GM12878 (cell line): ENCODE measurements at regions not wholly inside any gene's neighbourhood (a gene's known extent, or its start where the extent isn't known, plus 50 kb on each side); places are given as distances from the start of the nearest gene placed in this dataset.

ENCODE experiments used
- ATAC-seq: fragments of 200-7000 bp; cut with Tn5 transposase; 3 replicates; pipeline ENCODE4 v1.9.1; 2020; ENCODE audit warnings: mild to moderate bottlenecking, moderate library complexity
- BruUV-seq: library from RNA; stranded (reverse); fragments of 400-500 nt; replicated peaks from 2 replicates; lab custom pipeline; 2021; lab: Mats Ljungman, UMichigan
- CTCF ChIA-PET: fragments of 300-600 bp; sonication (Branson Sonifier 250); formaldehyde crosslinking; extraction: SDS; loops from one replicate; lab custom pipeline; 2021; ENCODE audit warnings: inconsistent platforms; lab: Yijun Ruan, JAX
- POLR2A ChIA-PET: fragments of 350-600 bp; formaldehyde crosslinking; extraction: SDS; loops from one replicate; lab custom pipeline; 2021; ENCODE audit warnings: inconsistent platforms; lab: Charles Lee
- RAD21 ChIA-PET: fragments of 300-600 bp; sonication (Branson Sonifier 250); formaldehyde crosslinking; loops from one replicate; lab custom pipeline; 2023; ENCODE audit warnings: antibody characterized with exemption; ENCODE audit not compliant: unreplicated experiment; lab: Charles Lee
- SMC1A ChIA-PET: fragments of 300-600 bp; sonication (Branson Sonifier 250); formaldehyde crosslinking; loops from one replicate; lab custom pipeline; 2023; ENCODE audit not compliant: unreplicated experiment, uncharacterized antibody; lab: Charles Lee
- DNase-seq: peaks from one replicate; pipeline ENCODE4 v3.0.0-alpha.2; 2011; ENCODE audit warnings: low read depth, low spot score
- FAIRE-seq: peaks from 3 replicates; lab custom pipeline; 2011; peaks lifted over from hg19 to GRCh38; lab: Jason Lieb, UNC
- H2AFZ ChIP-seq: 2 replicates; pipeline ENCODE4 v1.6.0; 2011; ENCODE audit warnings: low read depth, low read length, control low read depth; ENCODE audit not compliant: control insufficient read depth
- H3K27ac ChIP-seq: 2 replicates; pipeline ENCODE4 v1.5.1; 2011; ENCODE audit warnings: control low read depth; ENCODE audit not compliant: control insufficient read depth, insufficient read depth
- H3K27me3 ChIP-seq, 2 experiments: replicated peaks in 1 of 2; 2 replicates each; pipeline versions ENCODE4 v1.6.0 to v1.6.1; 2011; ENCODE audit warnings: low read length in 1 of 2; ENCODE audit not compliant: control insufficient read depth in 2 of 2, insufficient read depth in 2 of 2
- H3K36me3 ChIP-seq, 2 experiments: 2 replicates each; pipeline ENCODE4 v1.5.1; 2011; ENCODE audit warnings: low read length in 1 of 2; ENCODE audit not compliant: control insufficient read depth in 2 of 2, insufficient read depth in 2 of 2
- H3K4me1 ChIP-seq: 2 replicates; pipeline ENCODE4 v1.6.1; 2011; ENCODE audit warnings: mild to moderate bottlenecking, low read length, moderate library complexity, mixed read lengths; ENCODE audit not compliant: control insufficient read depth, insufficient read depth
- H3K4me2 ChIP-seq: 2 replicates; pipeline ENCODE4 v1.6.0; 2011; ENCODE audit warnings: control low read depth; ENCODE audit not compliant: control insufficient read depth, insufficient read depth
- H3K4me3 ChIP-seq: fragments of 200-600 bp; sonication (generic); 2 replicates; pipeline ENCODE4 v1.5.1; 2016
- H3K79me2 ChIP-seq: 2 replicates; pipeline ENCODE4 v1.6.0; 2011; ENCODE audit warnings: low read length; ENCODE audit not compliant: control insufficient read depth, insufficient read depth
- H3K9ac ChIP-seq: 2 replicates; pipeline ENCODE4 v1.8.0; 2011; ENCODE audit warnings: low read length, control low read depth, mixed read lengths; ENCODE audit not compliant: control insufficient read depth, insufficient read depth
- H3K9me3 ChIP-seq: replicated peaks from 3 replicates; pipeline ENCODE4 v1.5.1; 2011; ENCODE audit warnings: mild to moderate bottlenecking, low read length; ENCODE audit not compliant: control insufficient read depth, insufficient read depth
- H4K20me1 ChIP-seq: 2 replicates; pipeline ENCODE4 v1.6.0; 2011; ENCODE audit not compliant: control insufficient read depth, insufficient read depth
- EED ChIP-seq: sonication (generic); IDR thresholded peaks from 2 replicates; pipeline ENCODE4 v1.6.1; 2016; ENCODE audit warnings: antibody characterized with exemption, low read depth
- ESRRA ChIP-seq: IDR thresholded peaks from 2 replicates; pipeline ENCODE4 v1.6.1; 2012; ENCODE audit warnings: mild to moderate bottlenecking, low read length, improper control_type of control experiment
- FOS ChIP-seq: IDR thresholded peaks from 3 replicates; pipeline ENCODE4 v1.6.1; 2011; ENCODE audit warnings: borderline replicate concordance; ENCODE audit not compliant: insufficient read length; ENCODE audit errors: extremely low read depth
- FOXM1 ChIP-seq: IDR thresholded peaks from 2 replicates; pipeline ENCODE4 v1.6.1; 2012; ENCODE audit warnings: low read depth, mild to moderate bottlenecking, inconsistent platforms, low read length, moderate library complexity
- LARP7 ChIP-seq: fragments of 450-650 bp; IDR thresholded peaks from 2 replicates; pipeline ENCODE4 v1.6.1; 2017; ENCODE audit warnings: mild to moderate bottlenecking
- MEF2B ChIP-seq: fragments of 450-650 bp; IDR thresholded peaks from 2 replicates; pipeline ENCODE4 v1.6.1; 2018; ENCODE audit warnings: mild to moderate bottlenecking, moderate library complexity; ENCODE audit not compliant: partially characterized antibody, poor library complexity, severe bottlenecking
- MTA2 ChIP-seq: fragments of 450-650 bp; IDR thresholded peaks from 2 replicates; pipeline ENCODE4 v1.6.1; 2016; ENCODE audit warnings: low read depth, mild to moderate bottlenecking, moderate library complexity
- NR2C2 ChIP-seq: IDR thresholded peaks from 2 replicates; pipeline ENCODE4 v1.6.1; 2011; ENCODE audit warnings: borderline replicate concordance, low read depth; ENCODE audit not compliant: control insufficient read depth, insufficient read length
- PML ChIP-seq: IDR thresholded peaks from 2 replicates; pipeline ENCODE4 v1.6.1; 2012; ENCODE audit warnings: low read length, inconsistent platforms
- RAD21 ChIP-seq: IDR thresholded peaks from 2 replicates; pipeline ENCODE4 v1.6.1; 2011; ENCODE audit warnings: mild to moderate bottlenecking, low read depth, low read length, moderate library complexity; ENCODE audit not compliant: insufficient read depth
- SMAD5 ChIP-seq: IDR thresholded peaks from 2 replicates; pipeline ENCODE4 v1.6.1; 2016; ENCODE audit warnings: antibody characterized with exemption, low read depth
- SRF ChIP-seq, 2 experiments: IDR thresholded peaks; 2 replicates each; pipeline ENCODE4 v1.6.1; 2011; ENCODE audit warnings: low read depth in 2 of 2, low read length in 2 of 2, mild to moderate bottlenecking in 1 of 2, moderate library complexity in 1 of 2
- in situ Hi-C: fragments of 300-500 bp; cut with MboI; formaldehyde crosslinking; loops from 9 replicates; pipeline ENCODE4 v1.14.3; 2018; ENCODE audit warnings: mixed read lengths
- intact Hi-C: fragments of 100-400 bp; cut with micrococcal nuclease; formaldehyde crosslinking; loops from one replicate; pipeline ENCODE4 v1.14.2; 2022; ENCODE audit not compliant: unreplicated experiment
- TF ChIP-seq, protein P1 (sequence below): fragments of 450-650 bp; IDR thresholded peaks from 2 replicates; pipeline ENCODE4 v1.6.1; 2017; ENCODE audit warnings: mild to moderate bottlenecking
- TF ChIP-seq, protein P2 (sequence below): fragments of 450-650 bp; IDR thresholded peaks from 2 replicates; pipeline ENCODE4 v1.6.1; 2017; ENCODE audit warnings: antibody characterized with exemption, mild to moderate bottlenecking, moderate library complexity
- TF ChIP-seq, protein P3 (sequence below): fragments of 450-650 bp; IDR thresholded peaks from 2 replicates; pipeline ENCODE4 v1.6.1; 2017; ENCODE audit warnings: mild to moderate bottlenecking, low read depth, inconsistent platforms; ENCODE audit not compliant: poor library complexity, severe bottlenecking

DNA sequence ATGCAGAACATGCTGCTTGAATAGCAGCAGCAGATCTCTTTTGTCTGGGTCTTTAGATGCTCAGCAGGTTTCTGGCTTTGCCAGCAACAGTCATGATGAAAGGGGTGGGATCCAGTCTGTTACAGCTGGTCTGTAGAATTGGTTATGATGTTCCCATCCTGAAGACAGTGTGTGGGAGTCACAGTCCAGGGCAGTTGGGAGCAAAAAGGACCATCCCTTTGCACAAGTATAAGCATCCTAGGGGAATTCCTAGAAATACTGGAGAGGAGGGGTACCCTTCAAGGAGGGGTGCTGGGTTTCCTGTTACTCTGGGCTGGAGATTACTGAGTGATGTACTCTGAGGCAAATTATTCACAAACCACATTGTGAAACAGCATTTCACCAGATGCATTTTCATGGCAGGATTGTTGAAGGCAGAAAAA, 119.9 kb upstream of the RND3 start (continued):
- no peak for TF ChIP-seq SRF (IDR thresholded peaks at IDR 0.05; ENCODE audit: low read depth in 2 of 2, low read length in 2 of 2)
- no peak for TF ChIP-seq MTA2
- no peak for TF ChIP-seq FOXM1
- no peak for TF ChIP-seq MEF2B
- TF ChIP-seq SMAD5, result no peak
- no peak for TF ChIP-seq ESRRA
- TF ChIP-seq, protein P1, sequence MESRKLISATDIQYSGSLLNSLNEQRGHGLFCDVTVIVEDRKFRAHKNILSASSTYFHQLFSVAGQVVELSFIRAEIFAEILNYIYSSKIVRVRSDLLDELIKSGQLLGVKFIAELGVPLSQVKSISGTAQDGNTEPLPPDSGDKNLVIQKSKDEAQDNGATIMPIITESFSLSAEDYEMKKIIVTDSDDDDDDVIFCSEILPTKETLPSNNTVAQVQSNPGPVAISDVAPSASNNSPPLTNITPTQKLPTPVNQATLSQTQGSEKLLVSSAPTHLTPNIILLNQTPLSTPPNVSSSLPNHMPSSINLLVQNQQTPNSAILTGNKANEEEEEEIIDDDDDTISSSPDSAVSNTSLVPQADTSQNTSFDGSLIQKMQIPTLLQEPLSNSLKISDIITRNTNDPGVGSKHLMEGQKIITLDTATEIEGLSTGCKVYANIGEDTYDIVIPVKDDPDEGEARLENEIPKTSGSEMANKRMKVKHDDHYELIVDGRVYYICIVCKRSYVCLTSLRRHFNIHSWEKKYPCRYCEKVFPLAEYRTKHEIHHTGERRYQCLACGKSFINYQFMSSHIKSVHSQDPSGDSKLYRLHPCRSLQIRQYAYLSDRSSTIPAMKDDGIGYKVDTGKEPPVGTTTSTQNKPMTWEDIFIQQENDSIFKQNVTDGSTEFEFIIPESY, result no peak
- TF ChIP-seq, all 136 proteins: peak for 0

DNA sequence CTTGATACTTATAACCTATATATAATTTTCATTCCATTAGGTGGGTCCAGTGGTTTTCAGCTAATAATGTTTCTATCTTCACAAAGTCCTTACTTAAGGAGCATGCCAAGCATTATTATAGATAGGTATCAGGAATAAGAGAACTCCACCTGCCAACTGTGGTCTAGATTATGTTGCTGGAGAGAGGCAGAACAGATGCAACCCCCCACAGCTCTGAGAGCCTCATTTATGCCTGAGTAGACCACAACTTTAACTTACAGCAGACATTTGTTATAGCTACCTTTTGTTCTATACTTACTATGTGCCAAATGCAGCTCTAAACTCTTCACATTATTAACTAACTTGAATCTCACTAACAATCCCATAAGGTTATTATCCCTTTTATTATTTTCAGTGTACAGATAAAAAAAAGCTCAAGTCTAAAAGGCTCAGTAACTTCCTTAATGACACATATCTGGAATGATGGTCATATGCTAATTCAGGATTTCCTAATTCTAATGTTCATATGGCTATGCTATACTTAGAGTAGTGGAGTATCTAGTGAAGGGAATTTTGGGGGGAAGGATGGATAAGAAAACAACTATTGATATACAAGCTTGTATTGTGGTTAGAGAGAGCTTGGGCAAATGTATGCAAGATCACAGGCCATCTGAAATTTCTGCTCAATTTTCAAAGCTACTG, 119.1 kb upstream of the RND3 start:
- H3K4me1 ChIP-seq, result no peaks in the 10 kb centered on the region
- no peak overlapping the region for H3K9ac ChIP-seq
- DNase-seq, result no peak
- H3K79me2 ChIP-seq, result no peaks in the 10 kb centered on the region
- intact Hi-C loops (no loop called here), in situ Hi-C loops (no loop called here)
- no peak for TF ChIP-seq PML
- TF ChIP-seq EED, result no peak
- TF ChIP-seq NR2C2, result no peak
- TF ChIP-seq RAD21, result no peak
- TF ChIP-seq, protein P2, sequence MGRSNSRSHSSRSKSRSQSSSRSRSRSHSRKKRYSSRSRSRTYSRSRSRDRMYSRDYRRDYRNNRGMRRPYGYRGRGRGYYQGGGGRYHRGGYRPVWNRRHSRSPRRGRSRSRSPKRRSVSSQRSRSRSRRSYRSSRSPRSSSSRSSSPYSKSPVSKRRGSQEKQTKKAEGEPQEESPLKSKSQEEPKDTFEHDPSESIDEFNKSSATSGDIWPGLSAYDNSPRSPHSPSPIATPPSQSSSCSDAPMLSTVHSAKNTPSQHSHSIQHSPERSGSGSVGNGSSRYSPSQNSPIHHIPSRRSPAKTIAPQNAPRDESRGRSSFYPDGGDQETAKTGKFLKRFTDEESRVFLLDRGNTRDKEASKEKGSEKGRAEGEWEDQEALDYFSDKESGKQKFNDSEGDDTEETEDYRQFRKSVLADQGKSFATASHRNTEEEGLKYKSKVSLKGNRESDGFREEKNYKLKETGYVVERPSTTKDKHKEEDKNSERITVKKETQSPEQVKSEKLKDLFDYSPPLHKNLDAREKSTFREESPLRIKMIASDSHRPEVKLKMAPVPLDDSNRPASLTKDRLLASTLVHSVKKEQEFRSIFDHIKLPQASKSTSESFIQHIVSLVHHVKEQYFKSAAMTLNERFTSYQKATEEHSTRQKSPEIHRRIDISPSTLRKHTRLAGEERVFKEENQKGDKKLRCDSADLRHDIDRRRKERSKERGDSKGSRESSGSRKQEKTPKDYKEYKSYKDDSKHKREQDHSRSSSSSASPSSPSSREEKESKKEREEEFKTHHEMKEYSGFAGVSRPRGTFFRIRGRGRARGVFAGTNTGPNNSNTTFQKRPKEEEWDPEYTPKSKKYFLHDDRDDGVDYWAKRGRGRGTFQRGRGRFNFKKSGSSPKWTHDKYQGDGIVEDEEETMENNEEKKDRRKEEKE, result no peak
- TF ChIP-seq FOS, result no peak
- TF ChIP-seq LARP7, result no peak
- TF ChIP-seq, protein P3, sequence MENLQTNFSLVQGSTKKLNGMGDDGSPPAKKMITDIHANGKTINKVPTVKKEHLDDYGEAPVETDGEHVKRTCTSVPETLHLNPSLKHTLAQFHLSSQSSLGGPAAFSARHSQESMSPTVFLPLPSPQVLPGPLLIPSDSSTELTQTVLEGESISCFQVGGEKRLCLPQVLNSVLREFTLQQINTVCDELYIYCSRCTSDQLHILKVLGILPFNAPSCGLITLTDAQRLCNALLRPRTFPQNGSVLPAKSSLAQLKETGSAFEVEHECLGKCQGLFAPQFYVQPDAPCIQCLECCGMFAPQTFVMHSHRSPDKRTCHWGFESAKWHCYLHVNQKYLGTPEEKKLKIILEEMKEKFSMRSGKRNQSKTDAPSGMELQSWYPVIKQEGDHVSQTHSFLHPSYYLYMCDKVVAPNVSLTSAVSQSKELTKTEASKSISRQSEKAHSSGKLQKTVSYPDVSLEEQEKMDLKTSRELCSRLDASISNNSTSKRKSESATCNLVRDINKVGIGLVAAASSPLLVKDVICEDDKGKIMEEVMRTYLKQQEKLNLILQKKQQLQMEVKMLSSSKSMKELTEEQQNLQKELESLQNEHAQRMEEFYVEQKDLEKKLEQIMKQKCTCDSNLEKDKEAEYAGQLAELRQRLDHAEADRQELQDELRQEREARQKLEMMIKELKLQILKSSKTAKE, result no peak
- no peak for TF ChIP-seq SMAD5
- H3K27me3 ChIP-seq, result no peaks in the 10 kb centered on the region
- H2AFZ ChIP-seq, result no peak overlapping the region
- no peak for ATAC-seq
- no peak overlapping the region for H3K4me3 ChIP-seq
- no peaks in the 10 kb centered on the region for H3K9me3 ChIP-seq
- CTCF ChIA-PET, result interaction anchor here (0.5 to 2.2 kb wide), 7 partner anchors 11 to 182 kb away, joined by 3 to 8 read pairs (median 4); no protein-coding TSS in a partner anchor
- H3K4me2 ChIP-seq, result no peak overlapping the region
- POLR2A ChIA-PET, result interaction anchor here (1.7 kb wide), 1 partner anchor 12 kb away, joined by 4 read pairs; no protein-coding TSS in a partner anchor
- H3K27ac ChIP-seq, result no peak overlapping the region
- RAD21 ChIA-PET, result interaction anchor here (0.9 to 1.4 kb wide), 7 partner anchors 10 to 182 kb away, joined by 3 to 8 read pairs (median 6); no protein-coding TSS in a partner anchor
- no peaks in the 10 kb centered on the region for H4K20me1 ChIP-seq
- no peaks in the 10 kb centered on the region for H3K36me3 ChIP-seq
- BruUV-seq, result no TSS peak
- SMC1A ChIA-PET, result interaction anchor here (0.8 to 2.3 kb wide), 24 partner anchors 10 to 181 kb away, joined by 3 to 13 read pairs (median 4); no protein-coding TSS in a partner anchor
- no peak for FAIRE-seq
